Vagina (tissue), 2 donors: ENCODE measurements at regions not wholly inside any gene's neighbourhood (a gene's known extent, or its start where the extent isn't known, plus 50 kb on each side); places are given as distances from the start of the nearest gene placed in this dataset.
A peak's percentile ranks its signal among the peaks of the same experiment; 100 is the strongest.

Experiments
- DNase-seq, 2 donors: peaks; one replicate each; pipeline ENCODE4 v3.0.0-alpha.2; 2017; ENCODE audit errors: extremely low spot score in 2 of 2
- H3K27ac ChIP-seq: fragments of 200-600 bp; sonication (generic); one replicate; pipeline ENCODE4 v1.5.1; 2019
- H3K27me3 ChIP-seq: fragments of 200-600 bp; sonication (generic); one replicate; pipeline ENCODE4 v1.5.1; 2019
- H3K36me3 ChIP-seq, 2 donors: fragments of 200-600 bp; sonication (generic); one replicate each; pipeline ENCODE4 v1.5.1; 2017 to 2019
- H3K4me1 ChIP-seq: fragments of 200-600 bp; sonication (generic); one replicate; pipeline ENCODE4 v1.5.1; 2019
- H3K4me3 ChIP-seq, 2 donors: fragments of 200-600 bp; sonication (generic); 1 replicate in 1 of 2; 2 replicates in 1 of 2; pipeline ENCODE4 v1.5.1; 2016 to 2019
- H3K9me3 ChIP-seq: fragments of 200-600 bp; sonication (generic); one replicate; pipeline ENCODE4 v1.5.1; 2019
- POLR2A ChIP-seq, 2 donors: fragments of 450-650 bp; IDR thresholded peaks; one replicate each; pipeline ENCODE4 v1.6.1; 2017; ENCODE audit warnings: antibody characterized with exemption in 2 of 2, mild to moderate bottlenecking in 2 of 2, moderate library complexity in 2 of 2
- POLR2AphosphoS5 ChIP-seq, 2 donors: sonication (generic); formaldehyde crosslinking; IDR thresholded peaks; one replicate each; pipeline ENCODE4 v1.9.0; 2017; ENCODE audit warnings: antibody characterized with exemption in 2 of 2, mild to moderate bottlenecking in 2 of 2, low read depth in 1 of 2; ENCODE audit not compliant: insufficient read depth in 1 of 2
- intact Hi-C: fragments of 100-400 bp; cut with DNase I; formaldehyde crosslinking; loops from one replicate; pipeline ENCODE4 v1.15.1; 2023
- TF ChIP-seq, protein P1 (sequence below), 3 experiments: fragments of 450-650 bp in 2 of 3; fragments of 200-600 bp in 1 of 3; sonication (generic) in 1 of 3; IDR thresholded peaks; one replicate each; pipeline ENCODE4 v1.5.1; 2017 to 2019; ENCODE audit warnings: antibody characterized with exemption in 3 of 3, mild to moderate bottlenecking in 2 of 3, moderate library complexity in 2 of 3

DNA sequence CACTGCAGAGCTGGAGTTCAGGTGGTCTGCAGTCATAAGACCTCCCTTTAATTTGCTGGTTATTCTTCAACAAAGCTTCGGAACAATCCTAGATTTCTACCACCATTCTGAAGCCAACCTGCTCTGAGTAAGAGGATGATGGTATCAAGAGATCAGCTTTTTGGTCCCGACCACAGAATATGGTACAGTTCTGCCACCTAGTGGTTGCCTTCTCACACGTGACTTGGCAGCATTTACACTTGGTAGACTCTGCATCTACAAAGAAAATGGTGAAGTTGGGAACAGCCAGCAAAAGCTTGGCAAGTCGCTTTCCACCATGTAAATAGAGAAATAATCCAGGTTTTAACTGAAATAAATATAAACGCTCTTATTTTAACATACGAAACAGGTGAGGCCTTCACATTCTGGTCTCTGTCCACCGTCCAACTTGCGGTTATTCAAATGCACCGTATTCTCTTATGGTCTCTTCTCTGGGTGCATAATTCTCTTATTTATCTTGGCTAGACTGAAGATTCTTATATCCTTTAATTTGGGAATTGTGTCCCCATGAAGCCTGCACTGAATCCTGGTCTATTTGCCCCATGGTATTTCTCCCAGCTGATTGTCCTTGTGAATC, 173.9 kb upstream of the GRM3 start:
- DNase-seq, result no peak
- TF ChIP-seq, protein P1, sequence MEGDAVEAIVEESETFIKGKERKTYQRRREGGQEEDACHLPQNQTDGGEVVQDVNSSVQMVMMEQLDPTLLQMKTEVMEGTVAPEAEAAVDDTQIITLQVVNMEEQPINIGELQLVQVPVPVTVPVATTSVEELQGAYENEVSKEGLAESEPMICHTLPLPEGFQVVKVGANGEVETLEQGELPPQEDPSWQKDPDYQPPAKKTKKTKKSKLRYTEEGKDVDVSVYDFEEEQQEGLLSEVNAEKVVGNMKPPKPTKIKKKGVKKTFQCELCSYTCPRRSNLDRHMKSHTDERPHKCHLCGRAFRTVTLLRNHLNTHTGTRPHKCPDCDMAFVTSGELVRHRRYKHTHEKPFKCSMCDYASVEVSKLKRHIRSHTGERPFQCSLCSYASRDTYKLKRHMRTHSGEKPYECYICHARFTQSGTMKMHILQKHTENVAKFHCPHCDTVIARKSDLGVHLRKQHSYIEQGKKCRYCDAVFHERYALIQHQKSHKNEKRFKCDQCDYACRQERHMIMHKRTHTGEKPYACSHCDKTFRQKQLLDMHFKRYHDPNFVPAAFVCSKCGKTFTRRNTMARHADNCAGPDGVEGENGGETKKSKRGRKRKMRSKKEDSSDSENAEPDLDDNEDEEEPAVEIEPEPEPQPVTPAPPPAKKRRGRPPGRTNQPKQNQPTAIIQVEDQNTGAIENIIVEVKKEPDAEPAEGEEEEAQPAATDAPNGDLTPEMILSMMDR (IDR thresholded peaks at IDR 0.05), result peak in 1 of 3 experiments; percentile 37
- TF ChIP-seq POLR2AphosphoS5 (IDR thresholded peaks at IDR 0.05; ENCODE audit: insufficient read depth in 1 of 2, low read depth in 1 of 2) (no peak), POLR2A (IDR thresholded peaks at IDR 0.05) (no peak)
- no peaks in the 10 kb centered on the region for H3K27me3 ChIP-seq
- no peak overlapping the region for H3K4me3 ChIP-seq
- H3K9me3 ChIP-seq, result no peaks in the 10 kb centered on the region
- H3K4me1 ChIP-seq, result no peaks in the 10 kb centered on the region
- intact Hi-C loops, result no loop called here
- H3K36me3 ChIP-seq, result no peaks in the 10 kb centered on the region
- no peak overlapping the region for H3K27ac ChIP-seq

DNA sequence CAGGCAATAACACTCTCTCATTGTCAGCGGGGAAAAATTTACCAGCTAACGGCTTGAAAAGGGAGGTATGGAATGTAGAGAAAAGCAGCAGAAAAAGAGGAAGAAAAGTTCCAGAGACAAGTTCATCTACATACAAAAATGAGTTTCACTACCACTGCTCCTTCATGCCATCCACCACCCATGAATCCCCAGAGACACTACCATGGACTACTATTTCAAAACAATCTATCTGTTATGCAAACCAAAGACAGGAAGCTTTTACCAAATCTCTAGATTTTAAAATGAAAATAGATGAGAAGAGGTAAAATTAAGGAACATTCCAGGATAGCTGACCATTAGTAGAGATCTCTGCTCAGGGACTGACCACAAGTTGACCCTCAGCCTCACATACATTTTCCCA, 189.0 kb upstream of the GRM3 start:
- no peaks in the 10 kb centered on the region for H3K27me3 ChIP-seq
- TF ChIP-seq POLR2AphosphoS5 (IDR thresholded peaks at IDR 0.05; ENCODE audit: insufficient read depth in 1 of 2, low read depth in 1 of 2) (no peak), POLR2A (IDR thresholded peaks at IDR 0.05) (no peak)
- TF ChIP-seq, protein P1 (IDR thresholded peaks at IDR 0.05), result no peak
- H3K27ac ChIP-seq, result no peak overlapping the region
- H3K4me1 ChIP-seq, result no peaks in the 10 kb centered on the region
- intact Hi-C loops, result no loop called here
- H3K4me3 ChIP-seq, result no peak overlapping the region
- H3K36me3 ChIP-seq, result no peaks in the 10 kb centered on the region
- DNase-seq, result no peak
- H3K9me3 ChIP-seq, result no peaks in the 10 kb centered on the region

DNA sequence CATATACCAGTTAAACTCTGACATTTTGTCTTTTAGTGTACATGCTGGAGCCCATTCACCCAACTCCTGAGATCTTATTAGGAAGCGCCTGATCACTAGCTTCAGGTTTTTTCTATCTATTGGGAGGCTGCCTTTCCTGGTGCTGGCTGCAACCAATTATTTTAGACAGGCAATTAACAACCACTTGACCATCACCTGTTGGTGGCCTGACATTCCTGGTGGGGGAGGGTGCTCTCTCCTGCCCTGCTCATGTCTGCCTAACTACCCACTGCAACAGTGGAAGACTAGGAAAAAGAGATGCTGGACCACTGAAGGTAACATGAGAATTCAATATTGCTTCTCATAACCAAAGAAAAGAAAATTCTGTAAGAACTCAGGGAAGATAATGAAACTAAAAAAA, 190.3 kb upstream of the GRM3 start:
- Histone ChIP-seq H3K27me3 (no peaks in the 10 kb centered on the region), H3K27ac (no peak overlapping the region), H3K36me3 (no peaks in the 10 kb centered on the region), H3K4me1 (no peaks in the 10 kb centered on the region), H3K4me3 (no peak overlapping the region), H3K9me3 (no peaks in the 10 kb centered on the region)
- TF ChIP-seq POLR2A (IDR thresholded peaks at IDR 0.05), result no peak
- TF ChIP-seq, protein P1 (IDR thresholded peaks at IDR 0.05), result no peak
- intact Hi-C loops, result no loop called here
- no peak for DNase-seq

DNA sequence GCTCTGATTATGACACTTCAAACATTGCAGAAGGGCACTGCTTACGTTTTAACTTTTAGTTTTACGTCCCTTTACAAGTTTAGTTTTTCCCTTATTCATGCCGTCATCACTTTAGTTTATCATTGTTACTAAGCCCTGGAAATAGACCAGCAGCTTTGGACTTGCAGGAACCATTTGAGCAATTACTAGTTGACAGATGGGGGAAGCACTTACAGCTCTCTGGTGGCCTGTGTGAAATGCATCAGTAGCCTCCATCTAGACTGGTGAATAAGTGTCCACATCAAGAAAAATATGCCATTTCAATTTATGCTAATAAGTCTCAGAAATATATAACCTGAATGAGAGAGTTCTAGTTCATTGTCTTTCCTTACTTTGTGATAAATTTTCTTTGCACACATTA, 194.9 kb upstream of the GRM3 start:
- TF ChIP-seq POLR2A (IDR thresholded peaks at IDR 0.05), result no peak
- TF ChIP-seq, protein P1 (IDR thresholded peaks at IDR 0.05), result no peak
- no peak for TF ChIP-seq POLR2AphosphoS5 (IDR thresholded peaks at IDR 0.05; ENCODE audit: insufficient read depth in 1 of 2, low read depth in 1 of 2)
- DNase-seq, result no peak
- H3K27ac ChIP-seq, result no peak overlapping the region
- H3K4me1 ChIP-seq, result no peaks in the 10 kb centered on the region
- no peak overlapping the region for H3K4me3 ChIP-seq
- no peaks in the 10 kb centered on the region for H3K9me3 ChIP-seq
- intact Hi-C loops, result no loop called here
- no peaks in the 10 kb centered on the region for H3K27me3 ChIP-seq
- H3K36me3 ChIP-seq, result no peaks in the 10 kb centered on the region

DNA sequence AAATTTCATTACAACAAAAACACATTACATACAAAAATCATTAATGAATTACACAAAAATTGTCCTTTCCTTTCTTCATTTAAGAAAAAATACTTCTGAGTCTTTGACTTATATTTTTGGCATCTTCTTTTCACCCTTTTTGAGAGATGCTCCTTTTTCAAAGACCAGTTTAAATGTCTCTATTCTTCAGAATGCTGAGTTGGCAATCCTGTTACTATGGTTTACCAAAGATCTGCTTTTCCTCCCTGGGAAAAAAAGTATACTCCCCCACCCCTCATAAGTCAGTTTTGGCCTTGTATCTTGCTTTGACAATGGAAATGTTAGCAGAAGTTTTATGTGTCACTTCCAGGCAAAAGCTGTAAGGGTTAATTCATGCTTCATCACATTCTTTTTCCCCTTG, 198.4 kb upstream of the GRM3 start:
- Histone ChIP-seq H3K4me1 (no peaks in the 10 kb centered on the region), H3K9me3 (no peaks in the 10 kb centered on the region), H3K4me3 (no peak overlapping the region), H3K27ac (no peak overlapping the region), H3K27me3 (no peaks in the 10 kb centered on the region), H3K36me3 (no peaks in the 10 kb centered on the region)
- intact Hi-C loops, result no loop called here
- TF ChIP-seq, protein P1 (IDR thresholded peaks at IDR 0.05), result no peak
- TF ChIP-seq POLR2A (IDR thresholded peaks at IDR 0.05) (no peak), POLR2AphosphoS5 (IDR thresholded peaks at IDR 0.05; ENCODE audit: insufficient read depth in 1 of 2, low read depth in 1 of 2) (no peak)
- no peak for DNase-seq
